Neuronal stem cell (in vitro differentiated cells): ENCODE measurements at regions not wholly inside any gene's neighbourhood (a gene's known extent, or its start where the extent isn't known, plus 50 kb on each side); places are given as distances from the start of the nearest gene placed in this dataset.
"Not testable (repeated sequence)": the region's sequence is repeated elsewhere in the genome, so short reads cannot be mapped to it uniquely, and the experiment has no call there.

Source experiments
- DNase-seq: peaks from one replicate; pipeline ENCODE4 v3.0.0-alpha.2; 2013; ENCODE audit warnings: low spot score
- H2AFZ ChIP-seq: one replicate; pipeline ENCODE4 v1.6.1; 2013; ENCODE audit warnings: mild to moderate bottlenecking, low read length, inconsistent platforms
- H2AK5ac ChIP-seq: 2 replicates; pipeline ENCODE4 v1.6.1; 2013; ENCODE audit warnings: low read depth, mild to moderate bottlenecking, inconsistent platforms, low read length, moderate library complexity, mixed read lengths
- H2BK120ac ChIP-seq: 2 replicates; pipeline ENCODE4 v1.6.1; 2013; ENCODE audit warnings: low read depth, mild to moderate bottlenecking, inconsistent platforms, low read length, moderate library complexity, mixed read lengths
- H2BK12ac ChIP-seq: one replicate; pipeline ENCODE4 v1.6.1; 2013; ENCODE audit warnings: low read length, inconsistent platforms
- H2BK15ac ChIP-seq: 2 replicates; pipeline ENCODE4 v1.6.1; 2013; ENCODE audit warnings: mild to moderate bottlenecking, low read length, inconsistent platforms, mixed read lengths
- H2BK5ac ChIP-seq: one replicate; pipeline ENCODE4 v1.6.1; 2013; ENCODE audit warnings: inconsistent platforms, mild to moderate bottlenecking, low read length, moderate library complexity
- H3K14ac ChIP-seq: one replicate; pipeline ENCODE4 v1.6.1; 2013; ENCODE audit warnings: low read length, inconsistent platforms
- H3K18ac ChIP-seq: 2 replicates; pipeline ENCODE4 v1.6.1; 2013; ENCODE audit warnings: low read length, inconsistent platforms
- H3K23ac ChIP-seq: 2 replicates; pipeline ENCODE4 v1.6.1; 2013; ENCODE audit warnings: low read depth, mild to moderate bottlenecking, mixed read lengths, low read length, inconsistent platforms; ENCODE audit not compliant: poor library complexity
- H3K27ac ChIP-seq: replicated peaks from 3 replicates; pipeline ENCODE4 v1.5.1; 2013; ENCODE audit warnings: low read length, inconsistent platforms
- H3K27me3 ChIP-seq, 3 experiments: 2 replicates each; pipeline ENCODE4 v1.6.1; 2013; ENCODE audit warnings: low read length in 3 of 3, mild to moderate bottlenecking in 2 of 3, inconsistent platforms in 1 of 3, low read depth in 1 of 3, mixed read lengths in 1 of 3, moderate library complexity in 1 of 3; ENCODE audit not compliant: control insufficient read depth in 3 of 3, insufficient read depth in 3 of 3
- H3K36me3 ChIP-seq, 2 donors: replicated peaks in 1 of 2; 2 replicates each; pipeline ENCODE4 v1.6.1; 2013; ENCODE audit warnings: low read length in 2 of 2; ENCODE audit not compliant: control insufficient read depth in 2 of 2, insufficient read depth in 2 of 2
- H3K4ac ChIP-seq: 2 replicates; pipeline ENCODE4 v1.6.1; 2013; ENCODE audit warnings: inconsistent platforms, mild to moderate bottlenecking, low read length, moderate library complexity
- H3K4me1 ChIP-seq, 2 donors: 1 replicate in 1 of 2; 2 replicates in 1 of 2; pipeline ENCODE4 v1.6.1; 2013; ENCODE audit warnings: low read length in 2 of 2, low read depth in 1 of 2; ENCODE audit not compliant: control insufficient read depth in 2 of 2, insufficient read depth in 1 of 2
- H3K4me2 ChIP-seq: one replicate; pipeline ENCODE4 v1.6.1; 2013; ENCODE audit warnings: mild to moderate bottlenecking, low read length, inconsistent platforms; ENCODE audit not compliant: insufficient read depth, poor library complexity, severe bottlenecking
- H3K4me3 ChIP-seq, 2 donors: 2 replicates each; pipeline ENCODE4 v1.5.1; 2013; ENCODE audit warnings: low read length in 2 of 2, mild to moderate bottlenecking in 2 of 2, inconsistent platforms in 1 of 2, moderate library complexity in 1 of 2
- H3K79me1 ChIP-seq: one replicate; pipeline ENCODE4 v1.6.1; 2013; ENCODE audit warnings: low read depth, mild to moderate bottlenecking, inconsistent platforms, low read length, moderate library complexity
- H3K9ac ChIP-seq: one replicate; pipeline ENCODE4 v1.6.1; 2013; ENCODE audit warnings: mild to moderate bottlenecking, low read depth, low read length, inconsistent platforms; ENCODE audit not compliant: poor library complexity
- H3K9me3 ChIP-seq, 2 donors: replicated peaks in 1 of 2; 2 replicates each; pipeline versions ENCODE3 to v1.6.1; 2013; ENCODE audit warnings: low read length in 2 of 2, mild to moderate bottlenecking in 2 of 2, inconsistent platforms in 1 of 2, low read depth in 1 of 2, mixed read lengths in 1 of 2, moderate library complexity in 1 of 2; ENCODE audit not compliant: control insufficient read depth in 2 of 2, insufficient read depth in 1 of 2
- H4K8ac ChIP-seq: one replicate; pipeline ENCODE4 v1.6.1; 2013; ENCODE audit warnings: low read depth, mild to moderate bottlenecking, inconsistent platforms, low read length, moderate library complexity
- H4K91ac ChIP-seq: one replicate; pipeline ENCODE4 v1.6.1; 2013; ENCODE audit warnings: low read length, low read depth, mild to moderate bottlenecking, inconsistent platforms; ENCODE audit not compliant: poor library complexity
- WGBS, 2 donors: extraction: QIAGEN DNeasy Blood & Tissue Kit; methylation state at CpG; one replicate each; pipeline ENCODE4 v1.1.7; 2013; ENCODE audit warnings: missing lambda C conversion rate in 2 of 2, mixed read lengths in 1 of 2; ENCODE audit not compliant: insufficient read length in 2 of 2, insufficient replicate concordance in 1 of 2; ENCODE audit errors: extremely low coverage in 2 of 2; 5-methylcytosine and 5-hydroxymethylcytosine counted together

- H3K9ac ChIP-seq, H3K14ac ChIP-seq, H4K8ac ChIP-seq, H2AK5ac ChIP-seq, H3K18ac ChIP-seq, H2BK120ac ChIP-seq, H3K23ac ChIP-seq, H3K79me1 ChIP-seq, H2BK5ac ChIP-seq, H3K4me3 ChIP-seq, DNase-seq, H3K4me1 ChIP-seq, H3K27me3 ChIP-seq, H3K36me3 ChIP-seq, H3K9me3 ChIP-seq, H3K27ac ChIP-seq, H4K91ac ChIP-seq, H2BK12ac ChIP-seq, H3K4ac ChIP-seq, H2BK15ac ChIP-seq, H3K4me2 ChIP-seq, H2AFZ ChIP-seq: not testable (repeated sequence)
- no CpG with 5 or more reads among the region's 5 CpGs for WGBS, 2 donors
These were observed 114.7 kb downstream of the SRGAP2 start for GRCh38 chr1:206317878-206318514.

GRCh38 chr1:206320227-206320626 is 116.9 kb downstream of the SRGAP2 start:
- no CpG with 5 or more reads among the region's 2 CpGs for WGBS, 2 donors

GRCh38 chr1:206326159-206326939 is 123.0 kb downstream of the SRGAP2 start:
- not testable (repeated sequence) for H3K4me1 ChIP-seq, H3K9me3 ChIP-seq, H4K91ac ChIP-seq, H4K8ac ChIP-seq, H2BK15ac ChIP-seq, H3K27me3 ChIP-seq, H3K18ac ChIP-seq, H2AFZ ChIP-seq, H2AK5ac ChIP-seq, H2BK120ac ChIP-seq, H2BK5ac ChIP-seq, H3K4me3 ChIP-seq, H3K9ac ChIP-seq, H3K27ac ChIP-seq, H3K14ac ChIP-seq, H3K36me3 ChIP-seq, DNase-seq, H3K4ac ChIP-seq, H2BK12ac ChIP-seq, H3K4me2 ChIP-seq, H3K23ac ChIP-seq, H3K79me1 ChIP-seq
- no CpG with 5 or more reads among the region's 6 CpGs for WGBS, 2 donors

More at GRCh38 chr1:206320227-206320626, 116.9 kb downstream of the SRGAP2 start:
- H4K8ac ChIP-seq, H3K79me1 ChIP-seq, H2BK120ac ChIP-seq, H2AFZ ChIP-seq, H3K18ac ChIP-seq, H3K23ac ChIP-seq, H3K9ac ChIP-seq, H3K9me3 ChIP-seq, H3K27ac ChIP-seq, H2AK5ac ChIP-seq, H2BK12ac ChIP-seq, H3K27me3 ChIP-seq, DNase-seq, H3K4me2 ChIP-seq, H3K4me3 ChIP-seq, H3K14ac ChIP-seq, H2BK5ac ChIP-seq, H2BK15ac ChIP-seq, H3K4me1 ChIP-seq, H4K91ac ChIP-seq, H3K36me3 ChIP-seq, H3K4ac ChIP-seq: not testable (repeated sequence)

- H3K36me3 ChIP-seq, H3K4me3 ChIP-seq, H2AFZ ChIP-seq, H3K23ac ChIP-seq, H2BK15ac ChIP-seq, H2BK5ac ChIP-seq, H3K27me3 ChIP-seq, H3K4me2 ChIP-seq, H2BK120ac ChIP-seq, H2BK12ac ChIP-seq, H4K8ac ChIP-seq, DNase-seq, H4K91ac ChIP-seq, H3K18ac ChIP-seq, H3K4ac ChIP-seq, H3K9me3 ChIP-seq, H3K9ac ChIP-seq, H3K79me1 ChIP-seq, H3K27ac ChIP-seq, H3K4me1 ChIP-seq, H3K14ac ChIP-seq, H2AK5ac ChIP-seq: not testable (repeated sequence)
- no CpG with 5 or more reads among the region's 5 CpGs for WGBS, 2 donors
These were observed 128.3 kb downstream of the SRGAP2 start for GRCh38 chr1:206331597-206331996.
